Stimulated activated CD4-positive, alpha-beta T cell treated with anti-CD3 and anti-CD28 coated beads, Interleukin-15, amount 100 ng/mL, for 1 hour (primary cell): ENCODE measurements at regions not wholly inside any gene's neighbourhood (a gene's known extent, or its start where the extent isn't known, plus 50 kb on each side); places are given as distances from the start of the nearest gene placed in this dataset.

ENCODE experiments used
- DNase-seq, 2 donors: peaks; one replicate each; pipeline ENCODE4 v3.0.0-alpha.2; 2020; ENCODE audit warnings: low read depth in 1 of 2, low spot score in 1 of 2

- DNase-seq = no peak
Measured at GRCh38 chr2:8462899-8463648, 218.8 kb upstream of the ID2 start.

GRCh38 chr2:8465560-8465959 lies 216.3 kb upstream of the ID2 start:
- no peak for DNase-seq

- DNase-seq = no peak
Measured at GRCh38 chr2:8469709-8470493, 212.0 kb upstream of the ID2 start.

GRCh38 chr2:8472545-8473323 lies 209.1 kb upstream of the ID2 start:
- no peak for DNase-seq

GRCh38 chr2:8475349-8476031 lies 206.4 kb upstream of the ID2 start:
- no peak for DNase-seq

- no peak for DNase-seq
Measured at GRCh38 chr2:8477552-8478470, 204.0 kb upstream of the ID2 start.

GRCh38 chr2:8478471-8478793 lies 203.4 kb upstream of the ID2 start:
- DNase-seq = no peak

GRCh38 chr2:8479298-8479697 lies 202.6 kb upstream of the ID2 start:
- DNase-seq = no peak

GRCh38 chr2:8480915-8481314 lies 200.9 kb upstream of the ID2 start:
- DNase-seq = no peak

- DNase-seq = no peak
Measured at GRCh38 chr2:8481463-8482009, 200.3 kb upstream of the ID2 start.

- DNase-seq = no peak
Measured at GRCh38 chr2:8482432-8482831, 199.4 kb upstream of the ID2 start.

GRCh38 chr2:8484502-8485283 lies 197.2 kb upstream of the ID2 start:
- DNase-seq = no peak

GRCh38 chr2:8485736-8486135 lies 196.1 kb upstream of the ID2 start:
- no peak for DNase-seq

GRCh38 chr2:8486141-8486540 lies 195.7 kb upstream of the ID2 start:
- no peak for DNase-seq

GRCh38 chr2:8487461-8487932 lies 194.4 kb upstream of the ID2 start:
- no peak for DNase-seq

- peak; percentile 27 to 36 for DNase-seq
Measured at GRCh38 chr2:8488001-8488738, 193.7 kb upstream of the ID2 start.

GRCh38 chr2:8489221-8489620 lies 192.6 kb upstream of the ID2 start:
- no peak for DNase-seq

GRCh38 chr2:8489751-8490150 lies 192.1 kb upstream of the ID2 start:
- DNase-seq = no peak
